GM21423 (cell line): ENCODE measurements at regions not wholly inside any gene's neighbourhood (a gene's known extent, or its start where the extent isn't known, plus 50 kb on each side); places are given as distances from the start of the nearest gene placed in this dataset.
"Not testable (repeated sequence)": the region's sequence is repeated elsewhere in the genome, so short reads cannot be mapped to it uniquely, and the experiment has no call there.

Source experiments
- ATAC-seq: cut with Tn5 transposase; IDR thresholded peaks from one replicate; pipeline ENCODE4 v1.9.1; 2021; ENCODE audit warnings: mild to moderate bottlenecking, moderate library complexity; ENCODE audit not compliant: unreplicated experiment

DNA sequence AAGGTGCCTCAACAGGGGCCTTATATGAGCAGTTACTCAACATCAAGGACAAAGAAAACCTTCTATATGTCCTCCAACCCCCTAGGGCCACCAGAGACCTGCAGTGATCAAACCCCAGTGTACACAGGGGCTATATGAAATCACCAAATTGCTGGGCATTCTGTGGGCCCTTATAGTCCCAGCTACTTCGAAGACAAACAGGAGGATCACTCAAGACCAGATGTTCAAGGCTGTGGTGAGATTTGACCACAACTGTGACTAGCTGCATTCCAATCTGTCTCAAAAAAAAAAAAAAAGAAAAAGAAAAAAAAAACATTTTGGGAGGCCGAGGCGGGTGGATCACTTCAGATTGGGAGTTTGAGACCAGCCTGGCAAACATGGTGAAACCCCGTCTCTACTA is 51.0 kb upstream of the PRB2 start:
- ATAC-seq = no peak

- ATAC-seq = no peak
Measured at GRCh38 chr12:11457996-11458645, 62.8 kb upstream of the PRB2 start.

- ATAC-seq = no peak
Measured at GRCh38 chr12:11460343-11461023, 65.1 kb upstream of the PRB2 start.

- ATAC-seq = no peak
Measured at GRCh38 chr12:11461433-11461832, 66.1 kb upstream of the PRB2 start.

DNA sequence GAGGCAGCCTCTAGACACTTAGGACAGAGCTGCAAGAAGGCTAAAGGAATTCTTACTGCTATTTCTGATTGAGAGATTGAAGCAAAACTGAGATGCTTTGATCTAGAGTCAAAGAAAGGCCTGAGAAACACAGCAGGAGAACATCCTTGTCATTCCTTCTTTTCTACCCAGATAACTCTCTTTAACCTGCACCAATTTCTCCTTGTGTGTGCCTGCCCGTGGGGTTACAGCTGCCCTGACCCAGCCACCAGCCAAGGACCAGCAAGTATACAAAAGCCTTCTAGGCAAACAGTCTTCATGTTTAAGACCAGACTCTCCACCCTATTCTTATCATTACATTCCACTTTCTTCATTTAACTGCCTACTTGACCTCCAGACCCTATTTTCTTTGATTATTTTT is 81.7 kb upstream of the PRB2 start:
- no peak for ATAC-seq

GRCh38 chr12:11482955-11483354 is 87.6 kb upstream of the PRB2 start:
- no peak for ATAC-seq

GRCh38 chr12:11486623-11487444 is 91.5 kb upstream of the PRB2 start:
- ATAC-seq = peak; percentile 90

DNA sequence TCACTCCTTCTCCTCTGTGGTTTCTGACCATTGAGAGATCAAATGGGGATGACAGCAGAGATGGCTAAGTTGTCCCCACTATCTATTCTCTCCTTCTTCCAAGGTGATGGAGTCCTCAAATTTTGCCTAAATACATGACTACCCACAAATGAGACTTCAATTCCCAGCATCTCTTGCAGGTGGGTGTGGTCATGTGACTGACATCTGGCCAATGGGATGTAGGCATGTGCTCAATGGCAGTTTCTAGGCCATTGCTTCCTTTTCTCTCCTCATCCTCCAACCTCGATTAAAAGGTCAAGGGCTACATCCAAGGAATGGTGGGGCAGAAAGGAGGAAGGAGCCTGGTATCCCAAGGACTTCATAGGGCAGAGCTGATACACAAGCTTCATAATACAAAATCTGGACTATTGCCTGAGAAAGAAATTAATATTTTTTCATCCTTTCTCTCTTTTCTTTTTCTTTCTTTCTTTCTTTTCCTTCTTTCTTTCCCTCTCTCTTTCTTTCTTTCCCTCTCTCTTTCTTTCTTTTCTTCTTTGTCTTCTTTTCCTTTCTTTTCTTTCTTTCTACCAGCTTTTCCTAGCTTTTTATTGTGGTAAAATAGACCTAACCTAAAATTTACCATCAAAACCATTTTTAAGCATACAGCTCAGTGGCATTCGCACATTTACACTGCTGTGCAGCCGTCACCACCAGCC is 100.9 kb upstream of the PRB2 start:
- no peak for ATAC-seq

DNA sequence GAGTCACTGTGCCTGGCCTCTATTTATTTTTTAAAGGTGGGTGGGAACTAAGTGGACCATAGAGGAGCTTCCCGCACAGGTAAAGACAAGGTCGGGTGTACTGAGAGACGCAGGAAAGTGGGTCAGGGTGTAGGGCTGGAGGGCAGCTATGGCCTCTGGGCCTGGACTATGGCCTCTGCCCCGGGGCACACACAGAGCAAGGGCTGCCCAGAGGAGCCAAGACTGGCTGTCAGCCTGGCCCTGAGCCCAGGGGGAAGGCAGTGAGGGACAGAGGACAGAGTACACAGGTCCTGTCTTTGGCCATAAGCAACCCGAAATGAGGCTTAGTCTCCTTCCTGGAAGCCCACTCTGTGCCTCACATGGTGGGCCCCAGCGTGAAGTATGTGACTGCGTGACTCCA is 102.1 kb upstream of the PRB2 start:
- no peak for ATAC-seq

- peak; percentile 84 for ATAC-seq
Measured at GRCh38 chr12:11497995-11498394, 102.6 kb upstream of the PRB2 start.

GRCh38 chr12:11498574-11498973 is 103.2 kb upstream of the PRB2 start:
- ATAC-seq = not testable (repeated sequence)

GRCh38 chr12:11499806-11500187 is 104.4 kb upstream of the PRB2 start:
- ATAC-seq = no peak

- ATAC-seq = peak; percentile 53
Measured at GRCh38 chr12:11500188-11500860, 105.0 kb upstream of the PRB2 start.

DNA sequence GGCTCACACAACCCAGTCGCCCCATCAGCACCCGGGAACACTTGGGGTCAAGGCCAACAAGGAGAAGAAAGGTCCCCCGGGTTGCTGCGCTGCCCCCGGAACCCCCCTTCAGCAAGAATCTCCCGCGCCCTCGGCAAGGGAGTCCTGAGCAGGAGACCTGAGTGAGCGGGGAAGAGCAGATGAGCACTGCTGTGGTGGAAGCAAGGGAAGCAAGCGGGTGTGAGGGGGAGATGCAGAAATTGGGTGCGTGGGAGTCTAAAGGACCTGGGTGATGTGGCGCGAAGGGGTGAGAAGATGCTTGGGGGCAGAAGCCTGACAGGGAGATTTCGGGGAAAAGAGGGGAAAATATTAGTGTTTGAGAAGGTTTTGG is 105.5 kb upstream of the PRB2 start:
- ATAC-seq = no peak

DNA sequence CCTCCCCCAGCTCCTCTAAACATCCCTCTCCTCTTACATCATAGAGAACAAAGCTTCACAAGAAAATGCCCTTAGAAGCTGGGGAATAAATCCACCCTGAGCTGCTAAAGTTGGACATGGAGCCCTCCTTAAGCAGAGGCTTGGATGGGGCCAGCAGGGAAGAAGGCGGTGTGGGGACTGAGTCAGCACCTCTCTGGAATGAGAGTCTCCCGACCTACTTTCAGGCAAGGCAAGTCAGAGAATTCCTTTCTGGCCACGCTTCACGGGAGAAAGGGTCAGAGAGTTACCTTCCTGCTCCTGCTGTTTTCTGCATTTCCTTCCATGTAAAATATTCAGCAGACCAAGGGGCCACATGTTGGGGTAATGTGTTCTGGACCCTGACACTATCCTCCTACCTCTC is 113.3 kb upstream of the PRB2 start:
- no peak for ATAC-seq

DNA sequence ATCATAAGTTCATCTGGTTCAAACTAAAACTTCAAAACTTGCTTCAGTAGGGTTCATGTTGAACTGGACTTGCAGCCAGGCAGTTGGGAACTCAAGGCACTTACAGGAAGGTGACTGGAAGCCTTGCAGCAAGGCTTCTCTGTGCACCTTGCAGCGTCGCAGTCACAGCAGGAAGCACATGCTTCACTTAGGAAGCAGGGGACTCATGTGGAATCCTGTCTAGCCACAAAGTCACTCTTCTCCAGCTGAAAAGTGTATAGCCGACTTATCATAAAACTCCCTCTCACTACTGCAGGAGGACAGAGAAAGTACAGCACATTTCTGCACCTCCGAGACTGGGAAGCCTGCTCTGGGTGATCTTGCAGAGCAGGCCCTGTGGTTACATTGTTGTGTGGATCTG is 114.0 kb upstream of the PRB2 start:
- ATAC-seq = no peak

- no peak for ATAC-seq
Measured at GRCh38 chr12:11510671-11511070, 115.3 kb upstream of the PRB2 start.

DNA sequence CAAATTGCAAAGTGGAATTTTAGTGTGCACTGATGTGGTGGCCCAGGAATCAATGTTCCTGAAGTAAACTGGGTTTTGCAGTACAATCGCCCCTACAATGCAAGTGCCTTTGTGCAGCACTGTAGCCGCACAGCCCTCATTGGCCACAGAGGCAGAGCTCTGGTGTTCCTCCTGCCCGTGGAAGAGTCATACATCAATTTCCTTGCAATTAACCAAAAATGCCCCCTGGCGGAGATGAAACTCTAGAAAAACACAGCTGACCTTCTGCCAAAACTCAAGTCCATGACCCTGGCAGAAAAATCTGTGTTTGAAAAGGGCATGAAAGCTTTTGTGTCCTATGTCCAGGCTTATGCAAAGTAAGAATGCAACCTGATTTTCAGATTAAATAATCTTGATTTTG is 117.9 kb upstream of the PRB2 start:
- ATAC-seq = no peak

GRCh38 chr12:11517080-11517479 is 121.7 kb upstream of the PRB2 start:
- ATAC-seq = no peak

DNA sequence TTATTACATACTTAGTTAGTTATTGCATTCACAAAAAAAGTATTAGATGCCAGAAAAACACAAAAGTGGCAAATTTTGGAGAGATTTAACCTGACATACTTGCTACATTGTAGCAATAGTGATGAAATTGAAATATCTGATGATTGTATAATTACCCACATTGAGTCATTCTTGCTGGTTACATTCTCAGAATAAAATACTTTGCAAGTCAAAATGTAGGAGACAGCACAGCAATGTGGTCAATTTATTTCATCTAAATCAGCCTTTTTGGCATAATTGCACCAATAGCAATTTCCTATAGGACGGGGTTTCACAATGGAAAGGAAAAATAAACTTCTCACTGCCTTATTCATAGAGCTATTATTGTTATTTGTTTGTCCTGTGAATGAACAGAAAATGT is 125.0 kb upstream of the ETV6 start:
- ATAC-seq = no peak

- ATAC-seq = no peak
Measured at GRCh38 chr12:11534064-11534463, 115.4 kb upstream of the ETV6 start.
